ENCODE measurements at regions not wholly inside any gene's neighbourhood (a gene's known extent, or its start where the extent isn't known, plus 50 kb on each side); places are given as distances from the start of the nearest gene placed in this dataset.

- TF ChIP-seq CHD7 (IDR thresholded peaks at IDR 0.05; ENCODE audit: insufficient replicate concordance, low read length) = no peak
- no peak for TF ChIP-seq TAF7 (optimal IDR thresholded peaks at IDR 0.05; ENCODE audit: borderline replicate concordance, low read depth, low read length)
- no peak for TF ChIP-seq TEAD4 (IDR thresholded peaks at IDR 0.05; ENCODE audit: low read depth, low read length)
- TF ChIP-seq RBBP5 (IDR thresholded peaks at IDR 0.05; ENCODE audit: borderline replicate concordance, low read depth, low read length) = no peak
- no peak for TF ChIP-seq BACH1 (IDR thresholded peaks at IDR 0.05; ENCODE audit: low read length)
- no peak for TF ChIP-seq SIN3A (conservative IDR thresholded peaks at IDR 0.05 in 1 of 2, IDR thresholded peaks at IDR 0.05 in 1 of 2; ENCODE audit: low read depth in 1 of 2, low read length in 2 of 2)
- TF ChIP-seq YY1 (IDR thresholded peaks at IDR 0.05; ENCODE audit: low read depth, low read length) = no peak
- TF ChIP-seq POU5F1 (IDR thresholded peaks at IDR 0.05; ENCODE audit: low read depth, low read length) = no peak
- no peak for TF ChIP-seq MAFK (IDR thresholded peaks at IDR 0.05; ENCODE audit: low read depth, low read length)
- no peak for TF ChIP-seq KDM4A (IDR thresholded peaks at IDR 0.05; ENCODE audit: low read depth, low read length, severe bottlenecking)
These were observed 430.9 kb downstream of the DMAC1 start (continued) for GRCh38 chr9:7368410-7369292.

Measured in H1 (cell line).